HG03280 (cell line): ENCODE measurements at regions not wholly inside any gene's neighbourhood (a gene's known extent, or its start where the extent isn't known, plus 50 kb on each side); places are given as distances from the start of the nearest gene placed in this dataset.
"Not testable (repeated sequence)": the region's sequence is repeated elsewhere in the genome, so short reads cannot be mapped to it uniquely, and the experiment has no call there.

Experiments
- ATAC-seq: cut with Tn5 transposase; IDR thresholded peaks from one replicate; pipeline ENCODE4 v1.9.1; 2021; ENCODE audit warnings: mild to moderate bottlenecking, moderate library complexity; ENCODE audit not compliant: unreplicated experiment

DNA sequence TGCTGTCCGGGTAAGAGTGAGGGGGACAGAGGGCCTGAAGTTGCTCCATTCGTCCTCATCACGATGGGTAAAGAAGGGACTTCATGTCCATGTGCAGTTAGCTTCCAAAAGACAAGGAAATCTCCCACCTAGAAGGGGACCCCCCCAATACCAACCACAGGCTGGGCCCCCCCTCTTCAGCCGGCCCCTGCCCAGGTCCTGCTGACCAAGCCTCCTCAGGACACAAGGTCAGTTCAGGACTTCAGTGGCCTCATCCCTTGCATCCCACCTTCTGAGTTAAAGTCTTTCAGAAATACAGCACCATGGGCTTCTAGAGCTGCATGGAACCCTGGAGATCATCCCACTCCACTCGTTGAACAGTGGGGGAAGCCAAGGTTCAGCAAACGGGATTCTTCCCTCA is 115.4 kb upstream of the ERG start:
- no peak for ATAC-seq

DNA sequence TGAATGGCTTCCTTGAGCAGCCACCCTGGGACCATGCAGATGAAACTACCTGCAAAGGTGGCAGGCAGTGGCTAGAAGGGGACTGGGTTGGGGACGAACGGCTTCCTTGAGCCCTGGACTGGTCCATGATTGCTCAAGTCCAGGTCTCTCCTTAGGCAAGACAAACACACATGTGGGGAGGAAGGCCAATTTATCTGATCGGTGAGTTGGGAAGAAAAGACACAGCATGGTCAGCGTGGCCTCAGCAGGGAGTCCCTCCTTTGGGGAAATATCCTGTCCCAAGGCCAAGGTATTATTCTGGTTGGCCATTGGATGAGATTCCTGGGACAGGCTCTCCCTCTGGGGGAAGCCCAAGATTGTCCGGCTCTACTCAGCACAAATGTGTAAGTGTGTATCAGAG is 116.3 kb upstream of the ERG start:
- no peak for ATAC-seq

DNA sequence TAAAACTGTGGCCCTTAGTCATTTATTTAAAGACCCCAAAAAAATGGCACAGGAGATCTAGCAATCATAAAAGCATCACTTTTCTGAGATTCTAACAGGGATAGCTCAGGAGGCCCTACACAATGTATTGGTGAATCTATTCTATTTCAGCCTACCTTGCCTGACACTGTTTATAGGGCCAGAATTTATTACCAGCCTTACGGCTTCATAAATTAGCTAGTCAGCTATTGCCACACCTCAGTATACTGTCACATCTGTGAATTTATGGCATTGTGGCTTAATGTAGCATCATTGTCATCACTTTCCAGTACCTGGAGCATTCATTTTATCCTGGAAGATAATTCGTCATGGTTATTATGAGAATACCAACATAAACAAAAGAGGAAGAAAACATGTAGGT is 121.2 kb upstream of the ERG start:
- ATAC-seq, result no peak

DNA sequence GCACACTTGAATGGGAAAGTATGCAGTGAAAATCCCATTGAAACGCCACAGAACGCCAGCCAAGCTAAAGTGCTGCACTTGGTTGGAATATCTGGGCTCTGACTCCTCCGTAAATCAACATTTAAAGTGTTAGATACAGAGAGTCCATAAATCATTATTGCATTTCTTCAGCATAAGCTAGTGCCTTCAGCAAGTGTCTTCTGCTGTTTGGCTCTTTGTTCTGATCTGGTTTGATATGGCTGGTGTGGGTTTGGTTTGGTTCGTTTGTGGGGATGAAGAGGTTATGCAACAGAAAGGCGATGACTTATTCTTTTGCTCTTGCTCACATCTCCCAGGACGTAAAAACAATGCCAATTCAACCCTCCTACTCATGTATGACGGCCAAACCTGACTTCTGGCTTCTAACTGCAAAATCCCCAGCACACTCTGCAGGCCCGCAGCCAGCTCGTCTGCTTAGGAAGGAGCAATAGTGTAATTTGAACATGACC is 121.8 kb upstream of the ERG start:
- no peak for ATAC-seq

DNA sequence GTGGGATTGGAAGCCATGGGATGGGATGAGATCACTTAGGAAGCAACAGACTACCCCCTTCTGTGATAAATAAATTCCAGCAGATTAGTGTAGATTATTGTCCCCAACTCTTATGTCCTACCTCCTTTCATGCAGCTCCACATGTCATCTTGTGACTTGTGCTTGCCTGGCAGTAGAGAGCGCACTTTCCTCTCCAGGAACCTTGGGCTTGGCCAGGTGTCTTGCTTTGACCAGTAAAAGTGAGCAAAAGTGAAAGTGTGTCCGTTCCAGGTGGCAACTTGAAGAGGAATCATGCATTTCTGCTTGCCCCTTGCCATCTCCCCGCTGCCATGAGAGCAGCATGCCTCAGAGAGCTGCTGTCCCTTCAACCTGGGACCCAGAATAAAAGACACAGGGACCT is 122.9 kb upstream of the ERG start:
- ATAC-seq, result no peak

DNA sequence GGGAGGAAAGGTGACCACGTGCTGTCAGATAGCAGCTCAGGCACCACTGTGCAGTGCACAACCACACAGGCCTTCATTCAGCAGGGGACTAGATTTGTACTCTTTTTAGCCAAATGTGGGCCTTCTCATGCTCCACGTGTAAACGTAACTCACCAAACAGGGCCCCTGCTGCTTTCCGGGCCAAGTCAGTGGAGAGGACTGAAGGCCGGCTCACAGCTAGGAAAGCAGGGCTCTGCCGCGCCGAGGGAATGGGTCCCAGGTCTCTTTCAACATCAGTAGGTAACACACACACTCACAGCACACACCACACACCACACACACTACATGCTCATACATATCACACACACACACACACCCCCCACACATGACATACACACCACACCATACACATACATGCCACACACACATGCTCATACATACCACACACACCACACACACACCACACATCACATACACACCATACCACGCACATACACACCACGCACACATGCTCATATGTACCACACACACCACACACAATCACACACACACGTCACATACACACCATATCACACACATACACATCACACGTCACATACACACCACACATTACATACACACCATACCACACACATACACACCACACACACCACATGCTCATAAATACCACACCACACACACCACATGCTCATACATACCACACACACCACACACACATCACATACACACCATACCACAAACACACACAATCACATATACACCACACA is 124.0 kb upstream of the ERG start:
- no peak for ATAC-seq

DNA sequence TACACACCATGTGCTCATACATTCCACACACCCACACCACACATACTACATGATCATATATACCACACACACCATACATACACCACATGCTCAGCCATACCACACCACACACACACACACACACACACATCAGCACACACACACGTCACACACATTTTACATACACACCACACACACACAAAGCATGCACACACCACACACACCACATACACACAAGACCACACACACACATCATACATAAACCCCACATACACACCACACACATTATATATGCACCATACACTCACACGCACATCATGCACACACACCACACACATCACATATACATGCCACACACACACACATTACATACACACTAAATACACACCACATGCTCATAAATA is 124.5 kb upstream of the ERG start:
- no peak for ATAC-seq

DNA sequence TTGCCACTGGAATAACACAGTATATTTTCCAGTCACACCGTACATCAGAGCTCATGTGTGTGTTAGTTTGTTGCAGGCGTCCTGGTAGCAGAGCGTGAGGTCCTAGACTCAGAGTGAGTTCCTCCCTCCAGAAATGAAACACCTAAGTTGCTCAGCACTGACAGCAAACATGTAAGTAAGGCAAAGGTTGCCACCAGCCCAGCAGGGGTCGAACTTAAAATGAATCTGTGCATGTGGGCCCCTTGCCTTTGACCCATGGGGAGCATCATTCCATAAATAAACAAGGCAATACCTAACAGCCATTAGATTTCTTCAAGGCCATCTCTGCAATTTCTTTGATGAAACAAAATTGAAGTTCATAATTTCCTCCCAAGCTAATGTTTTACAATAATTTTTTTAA is 125.3 kb upstream of the ERG start:
- ATAC-seq, result no peak

DNA sequence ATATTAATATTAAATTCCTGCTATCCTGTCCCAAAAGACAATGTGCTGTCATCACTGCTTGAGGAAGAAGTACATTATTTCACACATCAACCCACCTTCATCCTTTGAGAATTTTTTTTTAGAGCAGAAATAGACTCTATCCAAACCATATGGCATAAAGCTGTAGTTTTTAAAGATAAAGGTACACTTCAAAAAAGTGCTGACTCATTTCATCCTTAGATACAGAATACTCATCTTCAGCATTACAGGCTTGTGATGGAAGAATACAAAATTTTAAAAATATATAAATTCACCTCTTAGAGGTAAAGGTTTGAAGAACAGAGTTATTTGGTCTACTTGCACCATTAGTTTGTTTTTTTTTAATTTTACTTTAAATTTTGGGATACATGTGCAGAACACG is 126.7 kb upstream of the ERG start:
- ATAC-seq, result no peak

DNA sequence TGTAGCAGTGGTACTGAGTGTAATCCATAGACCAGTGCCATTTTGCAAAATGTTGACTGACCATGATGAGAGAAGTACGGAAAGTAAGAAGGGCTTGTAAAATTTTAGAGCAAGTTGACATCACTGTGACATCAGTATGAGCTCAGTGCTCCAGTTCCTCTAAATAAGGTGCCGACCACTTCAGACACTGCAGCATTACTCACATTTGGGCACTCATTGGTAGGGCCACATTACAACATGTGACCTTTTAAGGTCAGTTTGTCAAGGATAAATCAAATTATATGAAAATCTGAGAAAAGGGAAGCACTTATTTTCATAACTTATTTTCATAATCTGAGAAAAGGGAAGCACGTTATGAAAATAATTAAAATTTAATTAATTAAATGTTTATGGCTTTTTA is 128.0 kb upstream of the ERG start:
- ATAC-seq, result no peak

DNA sequence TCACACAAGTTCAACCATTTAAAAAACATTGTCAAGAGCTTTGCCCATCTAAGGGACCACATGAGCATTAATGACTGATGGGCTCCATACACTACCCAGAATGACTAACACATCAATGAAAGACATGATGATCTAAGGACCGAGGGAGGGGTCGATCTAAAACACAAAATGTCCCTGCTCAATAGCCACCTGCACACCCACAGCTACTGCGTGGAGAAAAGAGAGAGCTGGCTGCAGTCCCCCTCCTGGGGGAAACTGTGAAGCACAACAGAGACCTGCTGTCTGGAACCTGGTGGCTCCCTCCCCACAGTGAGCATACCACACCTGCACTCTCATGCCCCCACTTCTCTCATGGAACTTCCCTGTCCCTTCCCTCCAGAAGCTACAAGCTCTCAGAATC is 130.1 kb upstream of the ERG start:
- no peak for ATAC-seq

DNA sequence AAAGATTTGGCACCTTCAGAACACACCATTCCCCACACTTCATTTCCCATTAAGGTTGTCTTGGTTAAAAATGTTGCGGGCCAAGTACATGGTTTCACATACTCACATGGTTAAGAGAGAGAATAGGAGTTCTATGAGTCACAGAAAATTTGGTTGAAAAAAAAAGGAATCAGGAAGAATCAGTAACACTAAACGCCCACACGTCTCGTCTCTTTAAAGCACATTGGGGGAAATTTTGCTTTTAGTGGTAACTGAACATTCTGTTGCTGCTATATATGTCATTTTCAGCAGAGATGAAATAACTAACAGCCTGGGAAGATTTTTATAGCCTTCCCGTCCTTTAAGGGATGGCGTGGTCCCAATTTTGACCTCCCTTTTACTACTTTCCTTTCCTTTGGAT is 132.9 kb upstream of the ERG start:
- ATAC-seq, result no peak

DNA sequence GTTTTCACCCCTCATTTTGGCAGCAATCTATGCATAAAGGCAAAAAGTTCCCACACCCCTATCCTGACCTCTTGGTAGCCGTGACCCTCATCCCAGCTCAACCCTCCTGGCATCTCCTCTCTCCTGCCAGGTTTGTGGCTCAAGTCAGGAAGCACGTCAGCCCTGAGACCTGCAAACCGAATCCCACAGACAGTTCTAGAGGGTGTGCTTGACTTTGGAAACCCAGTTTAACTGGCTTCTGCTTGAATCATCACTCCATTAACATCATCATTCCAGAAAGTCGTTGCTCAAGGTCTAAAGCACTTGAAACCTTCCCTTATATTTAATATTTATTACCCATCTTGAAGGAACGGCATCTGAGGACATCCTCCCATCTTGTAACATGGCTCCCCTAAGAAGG is 133.4 kb upstream of the ERG start:
- no peak for ATAC-seq

DNA sequence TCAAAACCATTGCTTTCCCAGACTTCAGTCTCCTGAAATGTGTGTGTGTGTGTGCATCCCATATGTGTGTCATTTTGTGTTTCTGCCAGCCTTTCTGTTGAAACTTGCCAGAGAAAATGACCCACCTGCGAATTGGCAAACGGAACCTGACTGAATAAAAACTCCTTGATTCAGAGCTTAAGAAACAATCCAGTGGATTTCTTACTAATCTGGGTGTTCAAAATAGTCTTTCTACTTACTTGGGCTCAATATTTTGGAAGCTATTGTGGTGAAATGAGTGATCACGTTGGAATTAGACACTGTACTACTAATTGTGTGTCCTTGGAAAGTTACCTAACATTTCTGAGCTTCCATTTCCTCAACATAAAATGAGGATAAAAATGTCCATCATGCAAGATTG is 138.9 kb upstream of the ERG start:
- ATAC-seq, result no peak

DNA sequence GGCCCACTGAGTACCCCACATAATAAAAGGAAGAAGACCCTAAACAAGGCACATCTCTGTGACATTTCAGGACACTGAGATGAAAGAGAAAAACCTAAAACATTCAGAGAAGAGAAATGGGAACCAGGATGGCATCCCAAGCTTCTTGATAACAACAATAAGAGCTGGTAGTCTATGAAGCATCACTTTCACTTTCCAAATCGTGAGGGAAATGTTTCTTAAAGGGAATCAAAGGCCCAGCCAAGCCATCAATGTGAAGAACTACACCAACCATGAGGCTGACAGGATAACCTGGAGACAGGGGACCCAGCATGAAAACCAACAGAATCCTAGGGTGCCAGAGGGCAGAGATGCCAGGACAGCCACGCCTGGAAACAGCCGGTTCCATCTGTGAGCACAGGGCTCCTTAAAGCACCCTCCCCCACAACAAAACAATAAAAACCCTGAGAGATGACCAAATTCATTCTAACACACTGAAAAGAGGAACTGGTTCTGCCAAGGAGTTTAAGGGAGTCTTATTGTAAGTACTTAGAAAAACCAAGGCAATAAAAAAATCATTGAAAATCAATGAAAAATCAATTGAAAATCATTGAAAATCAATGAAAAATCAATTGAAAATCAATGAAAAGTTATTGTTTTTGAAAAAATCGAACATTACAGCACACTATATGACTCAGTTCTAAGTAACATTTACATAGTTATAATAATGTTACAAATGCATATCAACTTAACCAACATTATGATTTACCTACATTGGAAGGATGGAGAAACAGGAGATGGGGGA is 141.5 kb upstream of the ERG start:
- no peak for ATAC-seq

DNA sequence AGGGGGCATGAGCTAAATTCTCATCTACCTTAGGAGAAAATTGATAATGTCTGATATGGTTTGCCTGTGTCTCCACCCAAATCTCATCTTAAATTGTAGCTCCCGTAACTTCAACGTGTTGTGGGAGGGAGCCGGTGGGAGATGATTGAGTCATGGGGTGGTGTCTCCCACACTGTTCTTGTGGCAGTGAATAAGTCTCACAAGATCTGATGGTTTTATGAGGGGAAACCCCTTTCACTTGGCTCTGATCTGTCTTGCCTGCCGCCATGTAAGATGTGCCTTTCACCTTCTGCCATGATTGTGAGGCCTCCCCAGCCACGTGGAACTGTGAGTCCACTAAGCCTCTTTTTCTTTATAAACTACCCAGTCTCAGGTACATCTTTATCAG is 142.1 kb upstream of the ERG start:
- ATAC-seq, result not testable (repeated sequence)

DNA sequence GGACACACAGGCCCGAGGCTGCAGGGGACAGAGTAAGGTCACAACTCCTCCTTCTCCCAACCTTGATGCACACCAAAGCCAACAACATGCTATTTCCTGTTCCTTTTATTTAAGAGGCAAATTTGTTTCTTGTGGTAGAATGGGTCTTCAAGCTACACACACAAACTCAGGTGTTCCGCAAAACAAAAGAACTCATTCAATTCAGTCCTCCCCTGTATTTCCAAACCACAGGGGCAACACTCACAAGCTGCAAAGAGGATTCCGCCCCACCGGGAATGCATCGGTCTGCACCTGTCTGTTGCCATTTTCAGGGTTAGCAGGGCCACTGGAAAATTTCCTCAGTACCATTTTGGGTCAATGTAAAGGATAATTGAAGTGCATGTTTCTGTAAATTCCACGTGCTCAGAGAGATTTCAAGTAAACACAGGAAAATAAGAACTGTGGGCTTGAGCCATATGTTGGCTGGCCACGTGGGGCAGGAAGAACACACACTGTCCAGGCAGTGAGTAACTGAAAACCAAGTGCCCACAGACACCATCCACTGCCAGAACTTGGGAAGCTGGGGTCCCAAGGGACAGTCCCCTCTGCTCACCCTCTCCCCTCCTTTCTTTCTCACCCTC is 145.2 kb upstream of the ERG start:
- no peak for ATAC-seq

DNA sequence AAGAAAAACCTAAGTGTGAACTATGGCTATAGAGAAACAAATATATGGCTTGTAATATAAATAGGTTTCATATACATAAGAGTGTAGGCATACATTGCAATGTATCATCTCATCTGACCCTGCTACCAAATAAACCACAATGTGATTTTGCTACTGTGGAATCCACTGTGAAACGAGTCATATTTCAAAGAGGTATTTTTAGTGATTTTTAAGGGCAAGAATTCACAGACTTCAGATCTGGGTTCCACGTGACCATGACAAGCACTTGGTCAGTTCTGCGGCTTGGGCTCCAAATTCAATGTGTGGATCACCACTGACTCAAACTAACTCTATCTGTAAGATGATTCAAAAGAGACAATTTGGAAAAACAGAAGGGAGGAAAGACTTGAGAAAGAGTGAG is 147.0 kb upstream of the ERG start:
- no peak for ATAC-seq

DNA sequence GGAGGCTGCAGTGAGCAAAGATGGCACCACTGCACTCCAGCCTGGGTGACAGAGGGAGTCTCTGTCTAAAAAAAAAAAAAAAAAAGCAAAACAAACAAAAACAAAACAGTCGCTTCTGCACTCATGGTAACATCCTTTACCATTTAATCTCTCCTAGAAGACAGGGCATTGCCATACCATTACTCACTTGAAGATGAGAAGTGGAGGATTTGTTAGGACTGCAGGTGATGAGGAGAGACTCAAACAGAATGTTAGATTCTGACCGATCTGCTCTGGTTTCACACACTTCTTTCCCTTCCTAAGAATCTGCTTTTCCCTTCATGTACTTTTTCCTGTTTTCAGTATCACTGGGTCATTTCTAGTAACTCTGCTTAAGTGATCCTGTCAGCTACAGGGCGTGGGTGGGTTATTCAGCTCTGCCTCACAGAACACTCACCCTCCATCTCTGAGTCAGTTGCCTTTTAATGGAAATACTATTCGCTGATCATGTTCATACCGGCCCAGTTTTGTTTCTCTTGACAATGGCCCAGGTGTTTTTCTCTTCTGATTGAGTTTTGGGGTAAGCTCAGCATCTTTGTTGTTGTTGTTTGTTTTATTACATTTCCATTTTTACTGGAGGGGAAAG is 148.0 kb upstream of the ERG start:
- no peak for ATAC-seq

DNA sequence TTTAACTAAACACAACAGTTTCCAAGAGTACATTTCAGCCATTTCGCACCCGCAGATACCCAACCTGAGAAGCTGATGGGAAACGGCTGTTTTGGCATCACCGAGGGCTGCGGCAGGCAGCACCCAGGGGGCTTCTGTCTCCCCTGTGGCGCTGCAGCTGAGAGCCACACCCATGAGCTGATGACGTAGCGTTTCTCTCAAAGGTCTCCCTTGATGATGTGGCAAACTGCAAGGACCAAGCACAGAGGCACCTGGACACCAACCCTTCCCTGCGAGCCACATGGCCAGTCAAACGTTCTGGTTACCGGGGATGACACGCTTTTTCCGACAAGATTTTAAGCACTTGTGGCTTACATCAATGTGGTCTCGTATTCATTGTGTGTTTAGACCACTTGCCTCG is 150.8 kb upstream of the ERG start:
- no peak for ATAC-seq

DNA sequence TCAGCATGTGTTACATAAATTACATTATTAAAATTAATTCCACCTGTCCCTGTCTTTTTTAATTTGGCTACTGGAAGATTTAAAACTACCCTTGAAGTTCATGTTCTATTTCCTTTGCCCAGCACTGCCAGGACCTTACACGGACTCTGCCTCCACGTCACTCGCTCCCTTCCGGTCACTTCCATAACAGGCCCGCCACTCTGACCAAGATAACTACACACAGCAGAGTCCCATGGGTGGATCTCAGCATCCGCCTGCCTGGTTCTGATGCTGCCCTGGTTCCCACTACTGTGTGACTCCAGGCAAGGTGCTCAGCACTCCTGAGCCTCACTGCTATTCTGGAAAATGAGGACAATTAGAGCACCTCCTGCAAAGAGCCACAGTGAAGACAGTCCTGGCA is 153.3 kb upstream of the ERG start:
- ATAC-seq, result no peak

DNA sequence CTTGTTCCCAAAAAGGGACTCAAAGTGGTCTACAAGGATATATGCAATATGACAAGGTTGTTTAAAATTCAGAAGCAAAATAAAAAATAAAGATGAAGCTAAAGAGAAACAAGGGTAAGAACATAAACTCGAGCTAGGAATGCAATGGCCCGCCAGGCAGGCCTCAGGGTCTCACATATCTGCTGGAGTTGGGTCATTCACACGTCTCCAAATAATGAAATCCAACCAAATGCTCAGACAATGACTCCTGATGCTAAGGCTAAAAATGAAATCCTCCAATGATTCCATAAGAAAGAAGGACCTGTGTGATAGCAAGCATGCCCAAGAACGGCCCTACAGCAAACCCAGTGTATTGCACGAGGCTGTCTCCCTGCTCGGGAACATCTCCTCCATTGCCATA is 153.3 kb upstream of the ETS2 start:
- no peak for ATAC-seq
